ENCODE measurements at regions not wholly inside any gene's neighbourhood (a gene's known extent, or its start where the extent isn't known, plus 50 kb on each side); places are given as distances from the start of the nearest gene placed in this dataset.

DNA sequence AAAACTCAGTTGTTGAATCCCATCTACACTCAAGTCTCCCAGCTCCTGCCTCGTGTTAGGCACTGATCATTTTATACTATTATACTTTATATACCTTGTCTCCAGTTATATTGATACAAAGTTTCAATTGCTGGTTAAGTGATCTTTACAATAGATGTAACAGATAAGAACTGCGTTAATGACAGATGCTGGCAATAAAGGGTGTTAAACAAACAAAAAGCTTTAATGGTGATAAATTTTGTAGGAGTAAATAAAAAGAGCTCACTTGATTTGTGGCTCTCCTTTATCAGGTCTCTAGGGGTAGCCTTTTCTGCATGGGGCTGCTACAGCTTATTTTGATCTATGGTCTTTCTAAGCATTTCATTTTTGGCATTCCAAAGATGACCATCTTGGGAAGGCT lies 106.9 kb upstream of the GAREM1 start:
- Histone ChIP-seq H3K27ac (ENCODE audit: low read length) (no peak overlapping the region), H3K27me3 (ENCODE audit: control insufficient read depth, insufficient read depth, low read length) (no peaks in the 10 kb centered on the region), H3K9ac (ENCODE audit: low read length) (no peak overlapping the region), H3K36me3 (ENCODE audit: control insufficient read depth, low read depth, low read length) (no peaks in the 10 kb centered on the region), H3K4me3 (ENCODE audit: low read length) (no peak overlapping the region), H3K4me1 (ENCODE audit: control insufficient read depth, low read depth, low read length) (peaks cover 8% of the 10 kb centered on the region), H3K9me3 (ENCODE audit: control insufficient read depth, low read depth, low read length) (peaks cover 3% of the 10 kb centered on the region)

- Histone ChIP-seq H3K27ac (ENCODE audit: low read length) (no peak overlapping the region), H3K36me3 (ENCODE audit: control insufficient read depth, low read depth, low read length) (no peaks in the 10 kb centered on the region), H3K9me3 (ENCODE audit: control insufficient read depth, low read depth, low read length) (peaks cover 3% of the 10 kb centered on the region), H3K4me1 (ENCODE audit: control insufficient read depth, low read depth, low read length) (peaks cover 6% of the 10 kb centered on the region), H3K27me3 (ENCODE audit: control insufficient read depth, insufficient read depth, low read length) (no peaks in the 10 kb centered on the region), H3K9ac (ENCODE audit: low read length) (no peak overlapping the region), H3K4me3 (ENCODE audit: low read length) (no peak overlapping the region)
These were observed 105.7 kb upstream of the GAREM1 start for GRCh38 chr18:32576296-32576916.

DNA sequence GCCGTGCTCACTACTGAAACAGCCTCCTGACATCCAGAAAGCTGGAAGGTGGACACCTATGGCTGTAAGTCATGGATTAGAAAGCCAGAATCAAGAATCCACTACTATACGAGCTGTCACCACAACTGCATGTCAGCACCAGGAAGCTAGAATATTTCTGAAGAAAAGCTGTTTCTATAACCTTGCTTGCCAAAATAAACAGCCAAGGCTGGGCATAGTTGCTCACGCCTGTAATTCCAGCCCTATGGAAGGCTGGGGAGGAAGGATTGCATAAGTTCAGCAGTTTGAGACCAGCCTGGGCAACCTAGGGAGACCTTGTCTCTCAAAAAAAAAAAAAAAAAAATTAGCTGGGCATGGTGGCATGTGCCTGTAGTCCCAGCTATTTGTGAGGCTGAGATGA lies 96.3 kb upstream of the GAREM1 start:
- no peaks in the 10 kb centered on the region for H3K27me3 ChIP-seq (ENCODE audit: control insufficient read depth, insufficient read depth, low read length)
- H3K27ac ChIP-seq (ENCODE audit: low read length): no peak overlapping the region
- no peak overlapping the region for H3K4me3 ChIP-seq (ENCODE audit: low read length)
- no peaks in the 10 kb centered on the region for H3K4me1 ChIP-seq (ENCODE audit: control insufficient read depth, low read depth, low read length)
- H3K36me3 ChIP-seq (ENCODE audit: control insufficient read depth, low read depth, low read length): no peaks in the 10 kb centered on the region
- no peak overlapping the region for H3K9ac ChIP-seq (ENCODE audit: low read length)
- no peaks in the 10 kb centered on the region for H3K9me3 ChIP-seq (ENCODE audit: control insufficient read depth, low read depth, low read length)

DNA sequence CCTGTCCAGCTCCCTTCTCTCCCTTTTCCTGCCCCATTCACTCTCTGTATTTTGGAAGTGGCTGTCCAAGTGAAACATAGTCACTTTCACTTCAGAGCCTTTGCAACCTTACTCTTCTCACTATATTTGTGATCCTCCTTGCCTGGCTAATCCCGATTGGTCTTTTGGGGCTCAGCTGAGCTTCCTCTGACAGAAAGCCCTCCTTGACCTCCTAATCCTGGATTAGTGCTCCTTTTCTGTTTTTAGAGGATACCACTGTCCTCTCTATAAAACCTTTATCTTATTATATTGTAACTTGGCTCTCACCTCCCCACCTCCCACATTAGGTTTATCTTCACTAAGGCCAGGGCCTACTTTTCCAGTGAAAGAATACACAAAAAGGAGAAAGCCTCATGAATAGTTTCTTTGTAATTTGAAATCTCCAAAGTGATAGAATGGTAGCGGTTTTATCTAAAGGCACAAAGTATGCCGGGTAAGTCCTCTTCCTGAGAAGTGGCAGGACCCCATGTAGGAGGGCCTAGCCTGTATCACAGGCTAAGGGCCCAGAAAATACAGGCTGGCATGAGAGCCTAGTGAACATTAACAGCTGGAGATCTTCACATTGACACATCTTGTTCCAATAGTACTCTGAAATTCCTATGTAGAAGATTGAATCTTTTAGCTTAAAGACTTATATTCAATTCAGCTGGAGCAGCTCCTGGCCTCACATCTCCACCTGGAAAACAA lies 83.1 kb upstream of the GAREM1 start:
- H3K36me3 ChIP-seq (ENCODE audit: control insufficient read depth, low read depth, low read length): no peaks in the 10 kb centered on the region
- peaks cover 15% of the 10 kb centered on the region for H3K4me1 ChIP-seq (ENCODE audit: control insufficient read depth, low read depth, low read length)
- no peaks in the 10 kb centered on the region for H3K27me3 ChIP-seq (ENCODE audit: control insufficient read depth, insufficient read depth, low read length)
- H3K9ac ChIP-seq (ENCODE audit: low read length): no peak overlapping the region
- no peak overlapping the region for H3K27ac ChIP-seq (ENCODE audit: low read length)
- no peaks in the 10 kb centered on the region for H3K9me3 ChIP-seq (ENCODE audit: control insufficient read depth, low read depth, low read length)
- H3K4me3 ChIP-seq (ENCODE audit: low read length): no peak overlapping the region

DNA sequence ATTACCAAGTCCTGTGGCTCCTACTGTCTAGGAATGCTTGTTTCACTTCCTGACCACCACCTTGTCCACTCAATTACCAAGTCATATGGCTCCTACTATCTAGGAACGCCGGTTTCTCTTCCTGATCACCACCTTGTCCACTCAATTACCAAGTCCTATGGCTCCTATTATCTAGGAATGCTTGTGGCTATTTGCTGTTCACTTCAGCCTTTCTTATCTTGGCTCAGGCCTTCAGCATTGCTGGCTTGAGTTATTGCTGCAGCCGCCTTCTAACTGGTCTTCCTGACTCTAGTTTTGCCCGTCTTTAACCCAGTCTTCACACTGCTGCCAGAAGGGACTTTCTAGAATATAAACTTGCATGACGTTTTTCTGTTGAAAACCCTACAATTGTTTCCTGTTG lies 82.5 kb upstream of the GAREM1 start:
- no peak overlapping the region for H3K4me3 ChIP-seq (ENCODE audit: low read length)
- peaks cover 21% of the 10 kb centered on the region for H3K4me1 ChIP-seq (ENCODE audit: control insufficient read depth, low read depth, low read length)
- H3K27ac ChIP-seq (ENCODE audit: low read length): no peak overlapping the region
- no peaks in the 10 kb centered on the region for H3K27me3 ChIP-seq (ENCODE audit: control insufficient read depth, insufficient read depth, low read length)
- H3K9me3 ChIP-seq (ENCODE audit: control insufficient read depth, low read depth, low read length): no peaks in the 10 kb centered on the region
- no peak overlapping the region for H3K9ac ChIP-seq (ENCODE audit: low read length)
- no peaks in the 10 kb centered on the region for H3K36me3 ChIP-seq (ENCODE audit: control insufficient read depth, low read depth, low read length)

- Histone ChIP-seq H3K36me3 (ENCODE audit: control insufficient read depth, low read depth, low read length) (no peaks in the 10 kb centered on the region), H3K9me3 (ENCODE audit: control insufficient read depth, low read depth, low read length) (no peaks in the 10 kb centered on the region), H3K27me3 (ENCODE audit: control insufficient read depth, insufficient read depth, low read length) (no peaks in the 10 kb centered on the region), H3K4me3 (ENCODE audit: low read length) (no peak overlapping the region), H3K27ac (ENCODE audit: low read length) (no peak overlapping the region), H3K9ac (ENCODE audit: low read length) (no peak overlapping the region), H3K4me1 (ENCODE audit: control insufficient read depth, low read depth, low read length) (peaks cover 24% of the 10 kb centered on the region)
These were observed 81.8 kb upstream of the GAREM1 start for GRCh38 chr18:32552421-32553030.

DNA sequence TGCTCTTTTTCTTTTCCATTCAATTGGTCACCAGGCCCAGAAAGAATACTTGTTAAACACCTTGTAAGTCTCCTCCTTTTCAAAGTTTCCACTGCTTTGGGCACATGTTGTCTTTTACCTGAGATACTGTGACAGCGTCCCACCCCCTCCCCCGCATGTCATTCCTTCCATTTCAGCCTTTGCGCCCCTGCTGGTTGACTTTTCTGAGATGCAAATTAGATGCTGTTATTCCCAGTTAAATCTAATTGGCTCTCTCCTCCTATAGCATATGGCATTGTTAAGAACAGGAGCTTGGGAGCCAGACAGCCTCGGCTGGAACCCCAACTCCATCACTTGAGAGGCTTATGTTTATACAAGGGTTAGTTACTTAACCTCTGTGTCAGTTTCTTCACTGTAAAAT lies 80.3 kb upstream of the GAREM1 start:
- Histone ChIP-seq H3K9me3 (ENCODE audit: control insufficient read depth, low read depth, low read length) (no peaks in the 10 kb centered on the region), H3K27ac (ENCODE audit: low read length) (no peak overlapping the region), H3K27me3 (ENCODE audit: control insufficient read depth, insufficient read depth, low read length) (no peaks in the 10 kb centered on the region), H3K4me3 (ENCODE audit: low read length) (peak overlapping the region; percentile 3), H3K9ac (ENCODE audit: low read length) (no peak overlapping the region), H3K36me3 (ENCODE audit: control insufficient read depth, low read depth, low read length) (no peaks in the 10 kb centered on the region), H3K4me1 (ENCODE audit: control insufficient read depth, low read depth, low read length) (peaks cover 24% of the 10 kb centered on the region)

DNA sequence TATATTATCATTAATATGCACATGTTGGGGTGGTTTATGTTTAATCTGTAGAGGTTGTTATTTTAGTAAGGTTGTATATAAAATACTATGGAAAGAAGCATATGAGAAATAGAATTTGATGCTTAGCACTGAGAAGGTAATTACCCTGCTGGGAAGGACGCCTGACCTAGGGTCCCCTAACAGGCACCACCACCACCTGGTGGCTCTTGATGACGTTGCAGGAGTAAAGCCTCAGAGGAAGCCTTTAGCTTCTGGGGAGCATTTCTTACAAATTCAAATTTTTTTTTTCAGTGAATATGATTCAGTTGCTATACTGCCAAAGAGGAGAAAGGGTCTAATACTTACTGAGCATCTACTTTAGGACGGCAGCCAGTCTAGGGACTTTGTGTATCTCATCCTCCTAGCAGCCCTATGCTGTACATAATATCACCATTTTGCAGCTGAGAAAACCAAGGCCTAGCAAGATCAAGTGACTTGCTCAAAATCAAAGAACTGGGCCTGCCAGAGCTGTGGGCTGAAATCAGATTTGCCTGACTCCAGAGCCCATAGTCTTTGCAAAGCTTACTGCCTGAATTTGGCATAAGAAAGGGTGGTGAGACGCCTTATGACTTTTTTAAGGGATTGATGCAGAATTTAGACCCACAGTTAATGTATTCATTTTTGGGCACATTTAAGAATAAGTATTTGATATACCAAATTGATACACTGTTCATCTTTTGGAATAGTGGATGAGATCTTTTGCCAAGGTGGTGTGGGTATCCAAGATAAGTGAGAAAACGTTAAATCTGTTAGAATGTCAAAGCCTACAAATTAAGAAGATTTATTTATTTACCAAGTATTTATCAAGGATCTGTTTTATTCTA lies 78.8 kb upstream of the GAREM1 start:
- H3K4me1 ChIP-seq (ENCODE audit: control insufficient read depth, low read depth, low read length): peaks cover 24% of the 10 kb centered on the region
- H3K27me3 ChIP-seq (ENCODE audit: control insufficient read depth, insufficient read depth, low read length): no peaks in the 10 kb centered on the region
- H3K27ac ChIP-seq (ENCODE audit: low read length): no peak overlapping the region
- no peaks in the 10 kb centered on the region for H3K9me3 ChIP-seq (ENCODE audit: control insufficient read depth, low read depth, low read length)
- no peak overlapping the region for H3K9ac ChIP-seq (ENCODE audit: low read length)
- H3K36me3 ChIP-seq (ENCODE audit: control insufficient read depth, low read depth, low read length): no peaks in the 10 kb centered on the region
- H3K4me3 ChIP-seq (ENCODE audit: low read length): no peak overlapping the region

DNA sequence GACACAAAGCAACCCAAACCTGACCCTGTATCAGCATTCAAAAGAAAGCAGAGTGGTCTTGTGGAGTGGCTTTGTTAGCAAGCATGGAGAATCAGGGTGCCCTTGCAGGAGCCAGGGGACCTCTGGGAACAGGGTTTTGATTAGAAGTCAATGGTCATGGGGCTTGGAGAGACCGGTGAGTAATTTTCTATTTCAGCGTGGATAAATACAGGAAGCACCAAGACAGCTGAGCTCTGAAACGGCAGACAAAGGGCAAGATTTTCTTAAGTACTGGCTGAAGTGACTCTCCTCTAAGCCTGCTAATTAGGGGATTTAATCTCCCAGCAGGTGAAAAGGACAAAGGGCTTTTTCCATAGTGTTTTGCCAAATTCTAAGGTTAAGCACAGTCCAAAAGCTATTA lies 78.0 kb upstream of the GAREM1 start:
- no peak overlapping the region for H3K9ac ChIP-seq (ENCODE audit: low read length)
- H3K4me1 ChIP-seq (ENCODE audit: control insufficient read depth, low read depth, low read length): peaks cover 24% of the 10 kb centered on the region
- no peaks in the 10 kb centered on the region for H3K9me3 ChIP-seq (ENCODE audit: control insufficient read depth, low read depth, low read length)
- H3K36me3 ChIP-seq (ENCODE audit: control insufficient read depth, low read depth, low read length): no peaks in the 10 kb centered on the region
- H3K27ac ChIP-seq (ENCODE audit: low read length): no peak overlapping the region
- H3K4me3 ChIP-seq (ENCODE audit: low read length): peak overlapping the region; percentile 13
- no peaks in the 10 kb centered on the region for H3K27me3 ChIP-seq (ENCODE audit: control insufficient read depth, insufficient read depth, low read length)

GRCh38 chr18:32545631-32546030 lies 74.9 kb upstream of the GAREM1 start:
- no peak overlapping the region for H3K27ac ChIP-seq (ENCODE audit: low read length)
- H3K9me3 ChIP-seq (ENCODE audit: control insufficient read depth, low read depth, low read length): no peaks in the 10 kb centered on the region
- H3K27me3 ChIP-seq (ENCODE audit: control insufficient read depth, insufficient read depth, low read length): no peaks in the 10 kb centered on the region
- H3K9ac ChIP-seq (ENCODE audit: low read length): no peak overlapping the region
- no peak overlapping the region for H3K4me3 ChIP-seq (ENCODE audit: low read length)
- H3K4me1 ChIP-seq (ENCODE audit: control insufficient read depth, low read depth, low read length): peaks cover 18% of the 10 kb centered on the region
- no peaks in the 10 kb centered on the region for H3K36me3 ChIP-seq (ENCODE audit: control insufficient read depth, low read depth, low read length)

- Histone ChIP-seq H3K27me3 (ENCODE audit: control insufficient read depth, insufficient read depth, low read length) (no peaks in the 10 kb centered on the region), H3K9ac (ENCODE audit: low read length) (no peak overlapping the region), H3K27ac (ENCODE audit: low read length) (no peak overlapping the region), H3K36me3 (ENCODE audit: control insufficient read depth, low read depth, low read length) (no peaks in the 10 kb centered on the region), H3K4me3 (ENCODE audit: low read length) (no peak overlapping the region), H3K9me3 (ENCODE audit: control insufficient read depth, low read depth, low read length) (no peaks in the 10 kb centered on the region), H3K4me1 (ENCODE audit: control insufficient read depth, low read depth, low read length) (peaks cover 12% of the 10 kb centered on the region)
These were observed 73.4 kb upstream of the GAREM1 start for GRCh38 chr18:32544088-32544487.
